ENCODE measurements at regions not wholly inside any gene's neighbourhood (a gene's known extent, or its start where the extent isn't known, plus 50 kb on each side); places are given as distances from the start of the nearest gene placed in this dataset.

DNA sequence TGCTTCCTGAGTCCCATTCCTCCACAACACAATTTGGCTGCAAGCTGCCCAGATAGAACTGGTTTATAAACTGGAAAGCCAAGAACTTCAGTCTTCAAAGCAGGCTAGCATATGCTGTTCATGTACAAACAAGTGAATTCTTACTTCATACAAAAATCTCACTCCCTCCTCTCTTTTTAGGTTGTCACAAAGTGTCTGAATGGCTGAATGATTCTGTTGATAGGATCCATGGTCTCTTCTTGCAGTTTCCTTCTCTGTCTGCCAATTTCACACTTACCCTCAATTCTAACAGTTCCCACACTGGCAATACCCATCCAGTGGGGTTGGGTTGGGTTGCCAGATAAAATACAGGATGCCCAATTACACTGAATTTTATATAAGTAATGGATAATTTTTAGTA is 363.5 kb downstream of the DEPDC1B start:
- Histone ChIP-seq H3K4me1 (peaks cover 0 to 4% (median 0%) of the 10 kb centered on the region in 4 donors), H3K36me3 (no peaks in the 10 kb centered on the region), H3K4me3 (no peak overlapping the region), H3K9me3 (no peaks in the 10 kb centered on the region), H3K27ac (peak overlapping the region in 2 of 4 donors; percentile 20 to 26), H3K27me3 (no peaks in the 10 kb centered on the region)
- DNase-seq: no peak
- in situ Hi-C loops (cut with MboI; ENCODE audit: low pct_ligation_motif_present in 1 of 4, low pct_unique_long_range_greater_than_20kb in 1 of 4, low sequenced_read_pairs in 3 of 4) (no loop called here), intact Hi-C loops (cut with DNase I; ENCODE audit: low total_unique reads) (no loop called here)
- TF ChIP-seq POLR2AphosphoS5 (IDR thresholded peaks at IDR 0.05) (no peak), EP300 (IDR thresholded peaks at IDR 0.05; ENCODE audit: low read depth) (no peak), POLR2A (IDR thresholded peaks at IDR 0.05) (no peak)
- TF ChIP-seq, protein P1, sequence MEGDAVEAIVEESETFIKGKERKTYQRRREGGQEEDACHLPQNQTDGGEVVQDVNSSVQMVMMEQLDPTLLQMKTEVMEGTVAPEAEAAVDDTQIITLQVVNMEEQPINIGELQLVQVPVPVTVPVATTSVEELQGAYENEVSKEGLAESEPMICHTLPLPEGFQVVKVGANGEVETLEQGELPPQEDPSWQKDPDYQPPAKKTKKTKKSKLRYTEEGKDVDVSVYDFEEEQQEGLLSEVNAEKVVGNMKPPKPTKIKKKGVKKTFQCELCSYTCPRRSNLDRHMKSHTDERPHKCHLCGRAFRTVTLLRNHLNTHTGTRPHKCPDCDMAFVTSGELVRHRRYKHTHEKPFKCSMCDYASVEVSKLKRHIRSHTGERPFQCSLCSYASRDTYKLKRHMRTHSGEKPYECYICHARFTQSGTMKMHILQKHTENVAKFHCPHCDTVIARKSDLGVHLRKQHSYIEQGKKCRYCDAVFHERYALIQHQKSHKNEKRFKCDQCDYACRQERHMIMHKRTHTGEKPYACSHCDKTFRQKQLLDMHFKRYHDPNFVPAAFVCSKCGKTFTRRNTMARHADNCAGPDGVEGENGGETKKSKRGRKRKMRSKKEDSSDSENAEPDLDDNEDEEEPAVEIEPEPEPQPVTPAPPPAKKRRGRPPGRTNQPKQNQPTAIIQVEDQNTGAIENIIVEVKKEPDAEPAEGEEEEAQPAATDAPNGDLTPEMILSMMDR (IDR thresholded peaks at IDR 0.05): no peak

DNA sequence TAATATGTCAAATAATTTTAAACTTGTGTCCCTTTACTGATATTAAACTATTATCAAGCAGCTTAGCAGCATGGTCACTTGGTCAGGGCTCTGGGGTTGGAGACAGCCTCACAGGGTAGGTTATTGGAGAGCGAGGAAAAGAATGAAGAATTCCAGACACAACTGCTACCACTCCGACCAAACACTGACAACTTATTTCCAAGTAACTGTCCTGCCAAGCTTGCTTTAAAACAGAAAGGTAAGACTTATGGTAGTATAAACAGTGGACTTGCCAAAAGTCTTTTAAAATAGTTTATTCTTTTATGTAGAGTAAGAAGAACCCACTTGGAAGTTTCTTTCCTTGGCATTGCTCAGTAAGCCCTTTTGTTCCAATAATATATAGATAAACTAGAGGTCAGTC is 364.1 kb downstream of the DEPDC1B start:
- intact Hi-C loops (cut with DNase I; ENCODE audit: low total_unique reads): no loop called here
- Histone ChIP-seq H3K4me3 (no peak overlapping the region), H3K9me3 (no peaks in the 10 kb centered on the region), H3K36me3 (no peaks in the 10 kb centered on the region), H3K27ac (peak overlapping the region in 3 of 4 donors; percentile 26 to 57 (median 43)), H3K4me1 (peaks cover 0 to 4% (median 0%) of the 10 kb centered on the region in 4 donors), H3K27me3 (no peaks in the 10 kb centered on the region)
- TF ChIP-seq POLR2AphosphoS5 (IDR thresholded peaks at IDR 0.05): no peak
- TF ChIP-seq EP300 (IDR thresholded peaks at IDR 0.05; ENCODE audit: low read depth): no peak
- no peak for TF ChIP-seq POLR2A (IDR thresholded peaks at IDR 0.05)
- TF ChIP-seq, protein P1 (IDR thresholded peaks at IDR 0.05): no peak
- DNase-seq: no peak
- in situ Hi-C loops (cut with MboI; ENCODE audit: low pct_ligation_motif_present in 1 of 4, low pct_unique_long_range_greater_than_20kb in 1 of 4, low sequenced_read_pairs in 3 of 4): no loop called here
- 27 to 75% methylated on average over 2 of the region's 2 CpGs for WGBS, 2 donors (ENCODE audit: low coverage in 1 of 2)

DNA sequence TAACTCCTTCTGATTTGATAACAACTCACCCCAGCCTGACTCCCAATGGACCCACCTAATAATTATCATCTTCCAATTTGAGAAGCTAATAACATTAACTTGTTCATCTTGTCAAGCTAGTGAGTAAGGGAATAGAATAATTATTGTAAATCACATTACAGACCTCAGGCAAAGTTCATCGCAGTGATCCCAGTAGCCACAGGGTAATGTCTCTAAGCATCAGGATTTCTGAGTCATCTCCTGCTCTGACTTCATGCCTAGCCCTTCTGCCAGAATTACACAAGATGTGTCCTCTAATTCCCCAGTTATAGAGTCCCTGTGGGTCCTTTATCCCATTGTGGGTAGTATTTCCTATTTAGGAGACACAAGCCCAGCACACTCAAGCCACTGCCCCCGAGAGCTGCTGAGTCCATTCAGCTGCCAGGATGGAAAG is 365.7 kb downstream of the DEPDC1B start:
- TF ChIP-seq POLR2A (IDR thresholded peaks at IDR 0.05): no peak
- no peak for TF ChIP-seq POLR2AphosphoS5 (IDR thresholded peaks at IDR 0.05)
- TF ChIP-seq, protein P1 (IDR thresholded peaks at IDR 0.05): no peak
- no peak for TF ChIP-seq EP300 (IDR thresholded peaks at IDR 0.05; ENCODE audit: low read depth)
- H3K27ac ChIP-seq: peak overlapping the region in 1 of 4 donors; percentile 26
- peaks cover 0 to 4% (median 0%) of the 10 kb centered on the region in 4 donors for H3K4me1 ChIP-seq
- WGBS, 2 donors (ENCODE audit: low coverage in 1 of 2): 75 to 89% methylated on average over 2 of the region's 2 CpGs
- no peaks in the 10 kb centered on the region for H3K27me3 ChIP-seq
- intact Hi-C loops (cut with DNase I; ENCODE audit: low total_unique reads): no loop called here
- no peaks in the 10 kb centered on the region for H3K36me3 ChIP-seq
- in situ Hi-C loops (cut with MboI; ENCODE audit: low pct_ligation_motif_present in 1 of 4, low pct_unique_long_range_greater_than_20kb in 1 of 4, low sequenced_read_pairs in 3 of 4): no loop called here
- no peaks in the 10 kb centered on the region for H3K9me3 ChIP-seq
- no peak for DNase-seq
- H3K4me3 ChIP-seq: no peak overlapping the region

DNA sequence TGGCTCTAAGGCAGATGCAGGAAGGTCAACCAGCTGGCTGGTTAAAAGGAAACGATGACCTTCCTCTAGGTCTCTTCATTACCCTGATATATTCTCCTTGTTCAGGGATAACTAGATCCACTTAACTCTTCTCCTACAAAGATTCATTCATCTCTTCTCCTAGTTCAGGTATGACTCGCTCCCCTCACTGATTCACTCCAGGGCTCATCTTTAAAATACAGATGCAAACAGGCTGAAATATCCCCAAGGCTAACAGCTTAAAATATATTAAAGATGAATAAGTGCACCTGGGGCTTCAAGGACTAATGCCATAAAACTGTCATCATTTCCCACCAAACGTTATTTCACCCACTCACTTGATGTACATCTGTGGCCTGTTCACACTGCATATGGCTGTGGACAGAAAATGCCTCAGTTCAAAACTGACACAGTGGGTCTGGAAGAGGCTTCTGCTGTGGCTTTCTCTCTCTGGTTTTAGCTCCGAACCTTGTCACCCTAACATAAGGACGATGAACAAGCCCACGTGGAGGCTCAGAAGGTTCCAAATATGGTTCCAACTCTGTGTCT is 366.9 kb downstream of the DEPDC1B start:
- no peaks in the 10 kb centered on the region for H3K27me3 ChIP-seq
- H3K9me3 ChIP-seq: no peaks in the 10 kb centered on the region
- H3K4me1 ChIP-seq: peaks cover 0 to 4% (median 0%) of the 10 kb centered on the region in 4 donors
- TF ChIP-seq POLR2AphosphoS5 (IDR thresholded peaks at IDR 0.05): no peak
- TF ChIP-seq, protein P1 (IDR thresholded peaks at IDR 0.05): no peak
- H3K27ac ChIP-seq: no peak overlapping the region
- H3K4me3 ChIP-seq: no peak overlapping the region
- intact Hi-C loops (cut with DNase I; ENCODE audit: low total_unique reads) (no loop called here), in situ Hi-C loops (cut with MboI; ENCODE audit: low pct_ligation_motif_present in 1 of 4, low pct_unique_long_range_greater_than_20kb in 1 of 4, low sequenced_read_pairs in 3 of 4) (no loop called here)
- DNase-seq: no peak
- H3K36me3 ChIP-seq: no peaks in the 10 kb centered on the region
- WGBS, 2 donors (ENCODE audit: low coverage in 1 of 2): 73 to 81% methylated on average over 3 to 6 of the region's 6 CpGs

Measured in transverse colon (tissue), 4 donors.